Inflammatory macrophage treated with lipopolysaccharide for 1 hour (primary cell): ENCODE measurements at regions not wholly inside any gene's neighbourhood (a gene's known extent, or its start where the extent isn't known, plus 50 kb on each side); places are given as distances from the start of the nearest gene placed in this dataset.
A peak's percentile ranks its signal among the peaks of the same experiment; 100 is the strongest.
"Not testable (repeated sequence)": the region's sequence is repeated elsewhere in the genome, so short reads cannot be mapped to it uniquely, and the experiment has no call there.

Experiments
- DNase-seq, 2 donors: peaks; one replicate each; pipeline ENCODE4 v3.0.0-alpha.2; 2020 to 2022

DNA sequence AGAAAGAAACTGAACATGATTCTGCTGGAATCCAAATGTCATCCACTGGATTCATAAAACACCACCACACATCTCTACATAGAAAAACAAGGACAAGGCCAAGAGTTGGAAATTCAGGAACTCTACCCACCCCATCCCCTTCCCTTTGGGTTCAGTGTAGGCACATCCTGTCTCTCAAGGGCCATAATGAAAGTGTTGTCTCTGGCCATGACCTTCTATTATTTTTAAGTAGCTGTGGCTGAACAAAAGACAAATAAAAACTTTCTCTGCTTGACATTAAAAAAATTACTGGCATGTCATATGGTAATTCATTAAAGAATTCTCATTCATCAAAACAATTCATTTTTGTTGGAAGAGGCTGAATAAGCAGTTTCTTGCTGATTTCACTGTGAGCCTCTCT lies 54.9 kb upstream of the ZBTB18 start:
- DNase-seq = no peak

- no peak for DNase-seq
Observed at GRCh38 chr1:243991650-243992049, 59.4 kb upstream of the ZBTB18 start.

- DNase-seq = no peak
Observed at GRCh38 chr1:243984788-243985187, 66.3 kb upstream of the ZBTB18 start.

- no peak for DNase-seq
Observed at GRCh38 chr1:243982447-243983018, 68.5 kb upstream of the ZBTB18 start.

GRCh38 chr1:243980471-243980870 lies 70.6 kb upstream of the ZBTB18 start:
- DNase-seq = no peak

GRCh38 chr1:243980071-243980470 lies 71.0 kb upstream of the ZBTB18 start:
- DNase-seq = no peak

- no peak for DNase-seq
Observed at GRCh38 chr1:243979396-243979795, 71.7 kb upstream of the ZBTB18 start.

DNA sequence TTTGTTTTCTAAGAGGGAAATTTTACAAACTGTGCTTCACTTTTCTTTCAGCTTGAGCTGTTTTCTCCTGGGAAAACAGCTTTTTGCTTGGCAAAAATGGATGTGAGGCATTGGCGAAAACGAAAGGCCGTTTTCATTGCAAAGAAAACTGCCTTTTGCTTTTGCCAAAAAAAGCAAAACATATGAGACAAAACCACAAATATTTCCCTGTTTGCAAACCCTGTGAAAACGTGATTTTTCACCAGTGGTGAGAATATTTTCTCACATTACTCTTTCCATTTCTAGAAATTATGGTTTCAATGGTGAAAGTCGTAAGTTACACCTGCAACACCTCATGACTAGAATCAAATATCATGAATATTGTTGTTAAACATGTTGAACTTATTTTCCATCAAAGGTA lies 74.0 kb upstream of the ZBTB18 start:
- DNase-seq = no peak

GRCh38 chr1:243974451-243975292 lies 76.4 kb upstream of the ZBTB18 start:
- DNase-seq = no peak

GRCh38 chr1:243973169-243973568 lies 77.9 kb upstream of the ZBTB18 start:
- DNase-seq = no peak

DNA sequence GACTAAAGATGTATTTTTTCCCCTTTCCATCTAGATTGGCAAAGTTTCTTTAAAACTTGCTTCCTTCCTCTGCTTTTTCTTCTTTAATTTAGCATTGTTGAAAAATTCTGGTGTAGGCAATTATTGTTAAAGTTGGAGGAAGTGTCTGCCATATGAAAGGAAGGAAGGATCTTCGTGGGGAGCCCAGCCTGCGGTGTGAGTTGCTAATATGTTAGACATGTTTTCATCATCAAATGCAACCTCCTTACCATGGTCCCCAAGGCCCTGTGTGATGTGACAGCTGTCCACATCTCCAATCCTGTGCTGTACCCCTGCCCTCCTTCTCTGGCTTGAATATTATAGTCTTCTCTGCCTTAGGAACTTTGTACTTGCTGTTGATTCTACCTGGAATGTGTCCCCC lies 81.0 kb upstream of the ZBTB18 start:
- DNase-seq = no peak

DNA sequence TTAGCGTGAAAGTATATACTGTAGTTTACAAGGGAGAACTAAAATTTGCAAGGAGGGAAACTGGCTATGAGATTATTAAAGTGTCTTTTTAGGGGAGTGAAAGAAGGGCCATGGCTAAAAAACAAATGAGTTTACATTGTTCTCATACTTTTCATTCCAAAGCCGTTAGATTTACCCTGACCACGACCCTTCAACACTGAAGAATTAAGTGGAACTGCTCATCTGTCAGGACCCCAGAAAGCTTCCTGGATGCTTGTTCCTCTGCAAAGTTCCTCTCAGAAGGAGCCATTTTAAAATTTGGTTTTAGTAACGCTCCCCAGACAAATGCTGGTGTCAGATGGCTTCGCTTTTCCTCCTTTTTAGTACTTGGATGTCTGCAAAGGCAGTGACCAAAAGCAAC lies 82.7 kb upstream of the ZBTB18 start:
- DNase-seq = no peak

GRCh38 chr1:243964915-243965314 lies 86.2 kb upstream of the ZBTB18 start:
- DNase-seq = peak in 1 of 2 donors; percentile 24

- DNase-seq = no peak
Observed at GRCh38 chr1:243963571-243963970, 87.5 kb upstream of the ZBTB18 start.

DNA sequence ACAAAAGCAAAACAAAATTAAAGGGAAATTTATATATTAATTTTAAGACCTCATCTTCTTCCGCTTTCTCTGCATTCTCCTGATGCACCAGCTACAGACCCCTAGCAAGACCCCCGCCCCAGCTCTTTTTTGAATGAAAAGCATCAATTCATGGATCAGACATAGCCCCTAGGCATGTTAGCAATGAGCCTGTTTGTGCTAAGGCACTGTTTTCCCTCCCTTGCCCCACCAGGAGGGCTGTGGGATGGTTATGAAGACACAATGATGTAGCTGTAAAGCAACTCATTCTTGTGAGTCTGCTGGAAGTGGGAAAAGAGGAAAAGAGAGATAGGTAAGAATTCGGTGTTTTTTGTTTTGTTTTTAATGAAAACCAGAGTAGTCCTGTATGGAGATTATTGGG lies 88.5 kb upstream of the ZBTB18 start:
- DNase-seq = no peak

DNA sequence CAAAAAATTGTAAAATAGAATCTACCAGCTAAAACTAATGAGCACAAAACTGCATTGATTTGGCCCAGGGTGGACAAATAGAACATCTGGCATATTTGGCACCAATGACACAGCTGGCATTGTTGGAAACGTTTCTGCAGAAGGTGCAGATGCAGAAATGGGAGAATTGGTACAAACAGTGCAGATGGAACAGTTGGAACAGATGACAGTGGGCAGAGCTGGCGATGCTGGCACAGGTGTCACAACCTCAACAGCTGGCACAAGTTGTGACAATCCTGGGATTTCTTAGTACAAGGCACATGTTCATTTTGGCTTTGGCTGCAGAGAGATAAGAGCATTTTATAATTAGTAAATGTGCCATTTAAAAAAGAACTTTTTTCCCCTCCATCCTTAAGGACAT lies 91.1 kb upstream of the ZBTB18 start:
- no peak for DNase-seq

- DNase-seq = no peak
Observed at GRCh38 chr1:243957141-243957540, 93.9 kb upstream of the ZBTB18 start.

DNA sequence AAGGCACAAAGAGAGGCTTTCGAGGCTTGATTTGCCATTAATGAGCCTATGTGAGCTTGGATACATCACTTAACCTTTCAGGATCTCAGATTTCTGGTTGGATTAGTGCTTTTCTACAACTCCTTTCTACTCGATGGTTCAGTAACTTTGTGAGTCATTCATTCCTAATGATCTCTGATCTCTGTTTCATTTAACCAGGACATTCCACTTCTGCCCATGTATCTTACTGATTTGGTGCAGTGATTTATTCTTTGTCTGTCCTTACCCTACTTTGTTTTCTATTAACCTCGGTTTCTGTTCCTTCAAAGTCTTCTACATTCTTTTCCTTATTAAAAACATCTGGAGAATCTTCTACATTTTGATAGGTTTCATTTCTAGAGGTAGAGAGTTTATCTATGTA lies 94.6 kb upstream of the ZBTB18 start:
- DNase-seq = no peak

DNA sequence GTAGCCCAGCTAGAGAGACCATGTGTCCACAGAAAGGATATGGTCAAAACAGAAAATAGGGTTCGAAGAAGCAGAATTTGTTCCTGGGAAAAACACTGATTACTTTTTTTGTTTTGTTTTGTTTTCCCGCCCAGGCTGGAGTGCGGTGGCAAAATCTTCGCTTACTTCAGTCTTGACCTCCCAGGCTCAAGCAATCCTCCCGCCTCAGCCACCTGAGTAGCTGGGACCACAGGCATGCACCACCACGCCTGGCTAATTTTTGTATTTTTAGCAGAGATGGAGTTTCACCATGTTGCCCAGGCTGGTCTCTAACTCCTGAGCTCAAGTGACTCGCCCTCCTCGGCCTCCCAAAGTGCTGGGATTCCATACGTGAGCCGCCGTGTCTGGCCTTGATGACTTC lies 99.9 kb upstream of the ZBTB18 start:
- not testable (repeated sequence) for DNase-seq

DNA sequence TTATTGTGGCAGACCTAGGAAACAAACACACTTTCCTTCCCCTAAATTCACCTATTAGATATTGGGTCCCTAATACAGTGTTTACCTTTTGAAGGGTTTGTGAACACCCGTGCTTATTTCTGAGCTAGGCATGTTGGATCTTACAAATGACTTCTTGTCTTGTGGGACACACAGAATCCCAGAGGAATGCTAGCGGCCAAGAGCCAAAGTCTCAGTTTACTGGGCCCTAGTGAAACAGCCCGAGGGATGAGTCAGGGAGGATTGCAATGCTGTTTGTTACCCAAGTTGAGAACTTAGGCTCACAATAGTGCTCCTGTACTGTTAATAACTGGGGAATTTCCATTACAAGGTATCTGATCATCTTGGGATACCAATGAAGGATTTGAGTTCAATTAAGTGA lies 100.1 kb upstream of the AKT3 start:
- DNase-seq = no peak

- peak; percentile 22 to 60 for DNase-seq
Observed at GRCh38 chr1:243946946-243947345, 96.9 kb upstream of the AKT3 start.

DNA sequence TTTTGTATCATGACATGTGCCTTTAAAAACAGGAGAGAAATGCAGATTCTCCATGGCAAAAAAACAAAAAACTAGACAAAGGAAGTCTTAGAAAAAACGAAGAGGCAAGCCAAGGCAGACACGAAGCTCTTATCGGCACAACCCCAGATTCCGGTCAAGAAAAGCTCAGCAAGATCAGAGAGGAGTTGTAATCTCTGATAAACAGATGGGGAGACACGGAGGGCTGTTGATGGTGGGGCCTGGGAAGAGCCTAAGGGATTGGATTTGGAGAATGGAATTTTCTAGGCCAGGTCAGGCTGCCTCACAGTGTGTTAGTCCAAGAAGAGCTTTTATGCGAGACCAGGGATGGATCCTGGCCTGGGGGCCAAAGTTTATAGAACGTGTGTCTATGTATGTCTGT lies 96.2 kb upstream of the AKT3 start:
- DNase-seq = no peak

DNA sequence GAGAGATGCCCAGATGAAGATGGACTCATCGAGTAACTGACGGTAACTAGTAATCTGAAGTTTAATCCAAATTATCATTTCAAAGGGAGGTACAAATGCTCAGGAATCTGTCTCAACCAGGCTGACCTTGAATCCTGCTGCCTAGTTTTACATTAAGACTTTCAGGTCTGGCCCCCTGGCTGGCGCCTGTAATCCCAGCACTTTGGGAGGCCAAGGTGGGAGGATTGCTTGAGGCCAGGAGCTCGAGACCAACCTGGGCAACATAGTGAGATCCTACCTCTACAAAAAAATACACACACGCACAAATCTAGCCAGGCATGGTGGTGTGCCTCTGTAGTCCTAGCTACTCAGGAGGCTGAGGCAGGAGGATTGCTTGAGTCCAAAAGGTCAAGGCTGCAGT lies 95.7 kb upstream of the AKT3 start:
- DNase-seq = no peak

GRCh38 chr1:243944429-243945160 lies 94.6 kb upstream of the AKT3 start:
- no peak for DNase-seq
